GM23248 (cell line): ENCODE measurements at regions not wholly inside any gene's neighbourhood (a gene's known extent, or its start where the extent isn't known, plus 50 kb on each side); places are given as distances from the start of the nearest gene placed in this dataset.

Experiments used
- DNase-seq: peaks from one replicate; pipeline ENCODE4 v3.0.0-alpha.2; 2015
- H2AFZ ChIP-seq: fragments of 200-600 bp; sonication (generic); 2 replicates; pipeline ENCODE4 v1.6.1; 2016; ENCODE audit warnings: antibody characterized with exemption
- H3F3A ChIP-seq: fragments of 200-600 bp; sonication (generic); 2 replicates; pipeline ENCODE4 v1.6.1; 2016; ENCODE audit warnings: mild to moderate bottlenecking, antibody characterized with exemption, mixed run types; ENCODE audit not compliant: insufficient read depth
- H3K27ac ChIP-seq: fragments of 200-600 bp; sonication (generic); 2 replicates; pipeline ENCODE4 v1.5.1; 2016; ENCODE audit warnings: mild to moderate bottlenecking
- H3K27me3 ChIP-seq: fragments of 200-600 bp; sonication (generic); replicated peaks from 2 replicates; pipeline ENCODE4 v1.6.1; 2016; ENCODE audit warnings: mild to moderate bottlenecking; ENCODE audit not compliant: insufficient read depth
- H3K36me3 ChIP-seq: fragments of 200-600 bp; sonication (generic); 2 replicates; pipeline ENCODE4 v1.6.1; 2016; ENCODE audit warnings: low read depth, mild to moderate bottlenecking
- H3K4me1 ChIP-seq: fragments of 200-600 bp; sonication (generic); 2 replicates; pipeline ENCODE4 v1.6.1; 2016; ENCODE audit warnings: mild to moderate bottlenecking; ENCODE audit not compliant: insufficient read depth
- H3K4me2 ChIP-seq: fragments of 200-600 bp; sonication (generic); one replicate; pipeline ENCODE4 v1.6.1; 2016; ENCODE audit warnings: mild to moderate bottlenecking; ENCODE audit not compliant: unreplicated experiment
- H3K4me3 ChIP-seq: fragments of 200-600 bp; sonication (generic); 2 replicates; pipeline ENCODE4 v1.5.1; 2016; ENCODE audit warnings: mild to moderate bottlenecking
- H3K79me2 ChIP-seq: fragments of 200-600 bp; sonication (generic); 2 replicates; pipeline ENCODE4 v1.6.1; 2016; ENCODE audit warnings: mild to moderate bottlenecking; ENCODE audit not compliant: insufficient read depth
- H3K9ac ChIP-seq: fragments of 200-600 bp; sonication (generic); 2 replicates; pipeline ENCODE4 v1.6.1; 2016; ENCODE audit warnings: mild to moderate bottlenecking
- H3K9me2 ChIP-seq: fragments of 200-600 bp; sonication (generic); 2 replicates; pipeline ENCODE4 v1.6.1; 2016; ENCODE audit warnings: mixed run types, mild to moderate bottlenecking, moderate library complexity; ENCODE audit not compliant: insufficient read depth
- H3K9me3 ChIP-seq: fragments of 200-600 bp; sonication (generic); one replicate; pipeline ENCODE4 v1.6.1; 2017; ENCODE audit warnings: low read depth
- H4K20me1 ChIP-seq: fragments of 200-600 bp; sonication (generic); 2 replicates; pipeline ENCODE4 v1.6.0; 2016; ENCODE audit not compliant: insufficient read depth
- EZH2 ChIP-seq: fragments of 200-600 bp; sonication (generic); IDR thresholded peaks from 2 replicates; pipeline ENCODE4 v1.6.1; 2018; ENCODE audit warnings: antibody characterized with exemption, mild to moderate bottlenecking; ENCODE audit not compliant: insufficient read depth, poor library complexity, severe bottlenecking
- EZH2phosphoT487 ChIP-seq: fragments of 200-600 bp; sonication (generic); IDR thresholded peaks from 2 replicates; pipeline ENCODE4 v1.6.1; 2018; ENCODE audit warnings: antibody characterized with exemption, moderate library complexity, mild to moderate bottlenecking, low read depth; ENCODE audit not compliant: insufficient read depth
- WGBS, 2 experiments: methylation state at CpG; one replicate each; pipeline ENCODE4 v1.1.6; 2015 to 2017; ENCODE audit warnings: low lambda C conversion rate in 2 of 2, low coverage in 1 of 2; ENCODE audit errors: missing lambda C conversion rate in 2 of 2; 5-methylcytosine and 5-hydroxymethylcytosine counted together
- in situ Hi-C: fragments of 300-500 bp; cut with MboI; formaldehyde crosslinking; loops from 2 replicates; pipeline ENCODE4 v1.15.0; 2020

DNA sequence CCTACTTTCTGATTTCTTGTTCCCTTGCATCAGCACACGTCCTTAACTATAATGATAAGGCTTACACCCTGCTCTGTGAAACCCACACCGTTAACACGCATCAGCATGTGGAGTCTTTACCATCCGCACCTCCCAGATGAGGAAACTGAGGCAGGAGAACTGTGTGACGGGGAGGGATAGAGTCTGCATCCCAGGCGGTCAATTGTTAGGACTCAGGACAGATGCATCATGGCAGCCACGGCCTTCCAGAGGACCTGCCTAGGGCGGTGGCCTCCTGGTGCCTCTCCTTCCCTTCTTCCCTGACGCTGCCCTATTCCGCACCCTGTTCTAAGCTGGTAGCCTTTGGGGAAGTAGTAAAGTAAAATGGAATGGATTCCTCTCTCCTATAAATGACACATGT is 326.0 kb downstream of the TEX29 start:
- no peak for DNase-seq
- no peaks in the 10 kb centered on the region for H3K27me3 ChIP-seq
- H3K9me3 ChIP-seq, result no peaks in the 10 kb centered on the region
- no peaks in the 10 kb centered on the region for H3K4me1 ChIP-seq
- no peak overlapping the region for H2AFZ ChIP-seq
- no peak for TF ChIP-seq EZH2
- TF ChIP-seq EZH2phosphoT487, result no peak
- no peak overlapping the region for H3K4me3 ChIP-seq
- WGBS, 2 experiments, result 55 to 57% methylated on average over 10 of the region's 10 CpGs
- in situ Hi-C loops, result no loop called here
- no peaks in the 10 kb centered on the region for H3K36me3 ChIP-seq
- H3K9me2 ChIP-seq, result no peaks in the 10 kb centered on the region
- H3K9ac ChIP-seq, result no peak overlapping the region
- no peaks in the 10 kb centered on the region for H3F3A ChIP-seq
- H3K27ac ChIP-seq, result no peak overlapping the region
- H3K79me2 ChIP-seq, result no peaks in the 10 kb centered on the region
- no peaks in the 10 kb centered on the region for H4K20me1 ChIP-seq
- H3K4me2 ChIP-seq, result no peak overlapping the region

DNA sequence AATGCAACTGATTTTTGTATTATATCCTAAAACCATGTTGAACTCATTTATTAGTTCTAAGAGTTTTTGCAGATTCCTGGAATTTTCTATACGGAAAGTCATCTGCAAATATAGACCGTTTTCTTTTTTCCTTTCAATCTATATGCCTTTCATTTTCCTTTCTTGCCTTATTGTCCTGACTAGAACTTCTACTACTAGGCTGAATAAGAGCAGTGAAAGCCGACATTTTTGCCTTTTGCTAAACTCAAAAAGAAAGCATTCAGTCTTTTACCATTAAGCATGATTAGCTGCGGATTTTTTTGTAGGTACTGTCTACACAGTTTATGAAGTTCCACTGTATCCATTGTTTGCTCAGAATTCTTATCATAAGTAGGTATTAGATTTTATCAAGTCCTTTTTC is 328.4 kb downstream of the TEX29 start:
- Histone ChIP-seq H3K4me2 (no peak overlapping the region), H3K36me3 (no peaks in the 10 kb centered on the region), H3K9me3 (no peaks in the 10 kb centered on the region), H3K4me3 (no peak overlapping the region), H3K4me1 (no peaks in the 10 kb centered on the region), H3F3A (no peaks in the 10 kb centered on the region), H3K9ac (no peak overlapping the region), H3K27me3 (no peaks in the 10 kb centered on the region), H3K79me2 (no peaks in the 10 kb centered on the region), H2AFZ (no peak overlapping the region), H4K20me1 (no peaks in the 10 kb centered on the region), H3K9me2 (no peaks in the 10 kb centered on the region), H3K27ac (no peak overlapping the region)
- in situ Hi-C loops, result no loop called here
- TF ChIP-seq EZH2 (no peak), EZH2phosphoT487 (no peak)
- WGBS, 2 experiments, result 27 to 38% methylated on average over 4 of the region's 4 CpGs
- no peak for DNase-seq

DNA sequence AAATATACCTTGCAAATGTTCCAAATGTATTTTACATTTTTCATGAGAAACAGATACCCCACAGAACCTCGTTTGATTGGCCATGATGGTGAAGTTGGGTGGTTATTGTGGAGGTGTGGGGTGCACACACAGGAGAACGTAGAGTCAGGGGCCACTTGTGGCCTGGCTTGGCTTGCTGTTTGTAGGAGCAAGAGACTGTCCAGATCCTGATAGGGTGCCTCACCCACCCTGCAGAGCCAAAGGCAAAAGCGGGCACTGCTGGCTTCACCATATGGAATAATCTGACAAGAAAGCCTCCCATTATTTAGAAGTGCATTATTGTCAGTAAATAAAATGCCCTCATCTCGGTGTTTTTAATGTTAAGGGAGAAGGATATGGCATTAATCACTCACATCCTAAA is 330.2 kb downstream of the TEX29 start:
- Histone ChIP-seq H2AFZ (no peak overlapping the region), H3K79me2 (no peaks in the 10 kb centered on the region), H3K4me2 (no peak overlapping the region), H3K4me3 (no peak overlapping the region), H3K9me2 (no peaks in the 10 kb centered on the region), H3K9me3 (no peaks in the 10 kb centered on the region), H3K36me3 (no peaks in the 10 kb centered on the region), H4K20me1 (no peaks in the 10 kb centered on the region), H3K4me1 (no peaks in the 10 kb centered on the region), H3F3A (no peaks in the 10 kb centered on the region), H3K27ac (no peak overlapping the region), H3K9ac (no peak overlapping the region), H3K27me3 (no peaks in the 10 kb centered on the region)
- in situ Hi-C loops, result no loop called here
- TF ChIP-seq EZH2phosphoT487 (no peak), EZH2 (no peak)
- no peak for DNase-seq
- WGBS, 2 experiments, result 15% methylated on average over 4 of the region's 4 CpGs

DNA sequence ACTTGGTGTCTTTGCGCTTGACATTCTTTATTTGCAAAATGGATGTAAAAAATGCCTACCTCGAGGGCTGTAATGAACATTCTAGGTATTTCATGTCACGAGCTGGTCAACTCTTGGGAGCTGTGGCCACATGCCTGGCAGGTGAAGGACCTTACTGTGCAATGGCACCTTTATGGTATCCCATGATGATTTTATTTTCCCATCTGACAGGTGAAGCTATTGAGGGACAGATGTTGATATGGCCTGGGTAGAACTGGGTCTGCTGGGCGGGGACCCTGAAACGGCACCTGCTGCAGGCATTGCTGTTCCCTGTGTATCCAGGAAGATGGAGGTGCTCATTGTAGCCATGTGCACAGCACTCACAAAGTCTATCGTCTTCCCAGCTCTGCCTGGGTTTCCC is 332.2 kb downstream of the TEX29 start:
- DNase-seq, result no peak
- H3K27ac ChIP-seq, result no peak overlapping the region
- H3K4me2 ChIP-seq, result no peak overlapping the region
- H3K9me3 ChIP-seq, result no peaks in the 10 kb centered on the region
- 18 to 23% methylated on average over 6 of the region's 6 CpGs for WGBS, 2 experiments
- H3K36me3 ChIP-seq, result no peaks in the 10 kb centered on the region
- H3F3A ChIP-seq, result no peaks in the 10 kb centered on the region
- no peak overlapping the region for H3K4me3 ChIP-seq
- in situ Hi-C loops, result no loop called here
- no peaks in the 10 kb centered on the region for H3K4me1 ChIP-seq
- TF ChIP-seq EZH2phosphoT487 (no peak), EZH2 (no peak)
- H3K79me2 ChIP-seq, result no peaks in the 10 kb centered on the region
- no peaks in the 10 kb centered on the region for H4K20me1 ChIP-seq
- H3K9ac ChIP-seq, result no peak overlapping the region
- no peaks in the 10 kb centered on the region for H3K27me3 ChIP-seq
- no peaks in the 10 kb centered on the region for H3K9me2 ChIP-seq
- H2AFZ ChIP-seq, result no peak overlapping the region

DNA sequence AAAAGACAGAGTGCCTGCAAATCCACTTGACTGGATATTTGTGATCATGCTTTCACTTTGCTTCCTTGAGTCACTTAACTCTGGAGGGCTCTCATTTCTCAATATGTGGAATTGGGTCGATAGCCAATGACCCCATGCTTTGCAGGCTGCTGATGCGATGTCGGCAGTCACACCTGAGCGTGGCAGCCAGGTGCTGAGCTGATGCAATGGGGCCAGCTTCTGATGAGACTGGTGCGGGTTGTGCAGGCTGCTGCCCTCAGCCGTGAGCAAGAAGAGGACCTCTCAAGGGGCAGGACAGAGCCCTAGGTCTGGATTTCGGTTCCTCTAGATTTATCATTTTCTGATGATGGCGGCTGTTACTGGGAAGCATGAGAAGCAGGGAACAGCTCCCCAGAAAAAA is 334.1 kb downstream of the TEX29 start:
- in situ Hi-C loops, result no loop called here
- H3K27me3 ChIP-seq, result no peaks in the 10 kb centered on the region
- no peak for TF ChIP-seq EZH2phosphoT487
- TF ChIP-seq EZH2, result no peak
- no peak overlapping the region for H3K9ac ChIP-seq
- no peaks in the 10 kb centered on the region for H3K36me3 ChIP-seq
- H3K79me2 ChIP-seq, result no peaks in the 10 kb centered on the region
- no peaks in the 10 kb centered on the region for H3F3A ChIP-seq
- H3K27ac ChIP-seq, result no peak overlapping the region
- DNase-seq, result no peak
- H3K4me3 ChIP-seq, result no peak overlapping the region
- H3K4me1 ChIP-seq, result no peaks in the 10 kb centered on the region
- H2AFZ ChIP-seq, result no peak overlapping the region
- H3K9me3 ChIP-seq, result no peaks in the 10 kb centered on the region
- 23 to 33% methylated on average over 8 of the region's 8 CpGs for WGBS, 2 experiments
- H3K4me2 ChIP-seq, result no peak overlapping the region
- no peaks in the 10 kb centered on the region for H3K9me2 ChIP-seq
- no peaks in the 10 kb centered on the region for H4K20me1 ChIP-seq
